ENCODE measurements at regions not wholly inside any gene's neighbourhood (a gene's known extent, or its start where the extent isn't known, plus 50 kb on each side); places are given as distances from the start of the nearest gene placed in this dataset.

DNA sequence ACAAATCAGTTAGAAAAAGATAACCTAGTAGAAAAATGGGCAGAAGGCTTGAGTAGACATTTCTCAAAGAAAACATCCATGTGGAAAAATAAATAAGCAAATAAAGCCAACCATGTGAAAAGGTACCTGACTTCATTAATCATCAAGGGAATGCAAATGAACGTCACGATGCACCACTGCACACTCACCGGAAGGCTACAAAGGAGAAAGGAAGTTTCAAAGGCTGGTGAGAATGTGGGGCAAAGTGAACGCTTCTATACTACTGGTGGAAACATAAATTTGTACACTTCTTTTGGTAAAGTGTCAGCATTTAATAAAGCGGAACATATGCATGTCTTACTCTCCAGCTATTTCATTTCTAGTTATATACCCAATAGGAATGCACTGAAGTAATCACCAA is 166.8 kb downstream of the CSNK2A3 start:
- Histone ChIP-seq H3K9ac (ENCODE audit: control insufficient read depth, insufficient read depth, low read length) (no peak overlapping the region), H4K20me1 (ENCODE audit: control insufficient read depth, insufficient read depth) (no peaks in the 10 kb centered on the region), H2AFZ (ENCODE audit: control insufficient read depth, low read depth, low read length) (no peak overlapping the region), H3K4me1 (ENCODE audit: control insufficient read depth, insufficient read depth, low read length) (no peaks in the 10 kb centered on the region; the same call in 1 of the 2 replicates), H3K27me3 (replicated peaks in 1 of 2; ENCODE audit: control insufficient read depth in 2 of 2, insufficient read depth in 2 of 2, low read length in 1 of 2) (no peaks in the 10 kb centered on the region), H3K9me3 (replicated peaks; ENCODE audit: control insufficient read depth, insufficient read depth, low read length) (no peaks in the 10 kb centered on the region; the same call in 2 of the 3 replicates), H3K36me3 (ENCODE audit: control insufficient read depth in 2 of 2, insufficient read depth in 2 of 2, low read length in 1 of 2) (no peaks in the 10 kb centered on the region), H3K79me2 (ENCODE audit: control insufficient read depth, insufficient read depth, low read length) (no peaks in the 10 kb centered on the region), H3K4me3 (no peak overlapping the region), H3K27ac (ENCODE audit: control insufficient read depth, insufficient read depth) (no peak overlapping the region), H3K4me2 (ENCODE audit: control insufficient read depth, insufficient read depth) (no peak overlapping the region)
- intact Hi-C loops (cut with micrococcal nuclease; ENCODE audit: unreplicated experiment) (no loop called here), in situ Hi-C loops (cut with MboI) (no loop called here)
- FAIRE-seq (peak; percentile 44), ATAC-seq (peak; percentile 63), DNase-seq (ENCODE audit: low read depth, low spot score) (peak; percentile 19)
- POLR2A ChIA-PET, result no interaction called here
- 2% methylated on average over 5 of the region's 5 CpGs for WGBS (ENCODE audit: insufficient coverage, insufficient replicate concordance, low lambda C conversion rate, missing lambda C conversion rate)
- SMC1A ChIA-PET (ENCODE audit: uncharacterized antibody, unreplicated experiment), result no interaction called here
- no TSS peak for BruUV-seq (replicated peaks)
- TF ChIP-seq, protein P1, sequence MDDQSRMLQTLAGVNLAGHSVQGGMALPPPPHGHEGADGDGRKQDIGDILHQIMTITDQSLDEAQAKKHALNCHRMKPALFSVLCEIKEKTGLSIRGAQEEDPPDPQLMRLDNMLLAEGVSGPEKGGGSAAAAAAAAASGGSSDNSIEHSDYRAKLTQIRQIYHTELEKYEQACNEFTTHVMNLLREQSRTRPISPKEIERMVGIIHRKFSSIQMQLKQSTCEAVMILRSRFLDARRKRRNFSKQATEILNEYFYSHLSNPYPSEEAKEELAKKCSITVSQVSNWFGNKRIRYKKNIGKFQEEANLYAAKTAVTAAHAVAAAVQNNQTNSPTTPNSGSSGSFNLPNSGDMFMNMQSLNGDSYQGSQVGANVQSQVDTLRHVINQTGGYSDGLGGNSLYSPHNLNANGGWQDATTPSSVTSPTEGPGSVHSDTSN (IDR thresholded peaks at IDR 0.05; ENCODE audit: insufficient replicate concordance, low read depth, low read length), result no peak
- no peak for TF ChIP-seq NFIC (IDR thresholded peaks at IDR 0.05; ENCODE audit: low read depth, low read length)
- CTCF ChIA-PET, result interaction anchor here (1.0 kb wide), 1 partner anchor 149 kb away, joined by 3 read pairs; no protein-coding TSS in a partner anchor
- RAD21 ChIA-PET (ENCODE audit: unreplicated experiment), result no interaction called here

- FAIRE-seq (no peak), DNase-seq (ENCODE audit: low read depth, low spot score) (no peak), ATAC-seq (no peak)
- RAD21 ChIA-PET (ENCODE audit: unreplicated experiment), result interaction anchor here (1.3 kb wide), 1 partner anchor 11 kb away, joined by 3 read pairs; no protein-coding TSS in a partner anchor
- Histone ChIP-seq H3K9ac (ENCODE audit: control insufficient read depth, insufficient read depth, low read length) (no peak overlapping the region), H3K36me3 (ENCODE audit: control insufficient read depth in 2 of 2, insufficient read depth in 2 of 2, low read length in 1 of 2) (no peaks in the 10 kb centered on the region), H3K4me3 (no peak overlapping the region), H2AFZ (ENCODE audit: control insufficient read depth, low read depth, low read length) (no peak overlapping the region), H3K4me2 (ENCODE audit: control insufficient read depth, insufficient read depth) (no peak overlapping the region), H4K20me1 (ENCODE audit: control insufficient read depth, insufficient read depth) (no peaks in the 10 kb centered on the region), H3K4me1 (ENCODE audit: control insufficient read depth, insufficient read depth, low read length) (no peaks in the 10 kb centered on the region; the same call in 1 of the 2 replicates), H3K9me3 (replicated peaks; ENCODE audit: control insufficient read depth, insufficient read depth, low read length) (no peaks in the 10 kb centered on the region; the same call in 2 of the 3 replicates), H3K79me2 (ENCODE audit: control insufficient read depth, insufficient read depth, low read length) (no peaks in the 10 kb centered on the region), H3K27ac (ENCODE audit: control insufficient read depth, insufficient read depth) (no peak overlapping the region), H3K27me3 (replicated peaks in 1 of 2; ENCODE audit: control insufficient read depth in 2 of 2, insufficient read depth in 2 of 2, low read length in 1 of 2) (no peaks in the 10 kb centered on the region)
- CTCF ChIA-PET, result no interaction called here
- SMC1A ChIA-PET (ENCODE audit: uncharacterized antibody, unreplicated experiment), result no interaction called here
- POLR2A ChIA-PET, result interaction anchor here (0.6 kb wide), 1 partner anchor 309 kb away, joined by 3 read pairs; no protein-coding TSS in a partner anchor
- TF ChIP-seq BCL3 (IDR thresholded peaks at IDR 0.05; ENCODE audit: borderline replicate concordance, insufficient read depth, low read depth, low read length, poor library complexity, severe bottlenecking), result no peak
- TF ChIP-seq, protein P2, sequence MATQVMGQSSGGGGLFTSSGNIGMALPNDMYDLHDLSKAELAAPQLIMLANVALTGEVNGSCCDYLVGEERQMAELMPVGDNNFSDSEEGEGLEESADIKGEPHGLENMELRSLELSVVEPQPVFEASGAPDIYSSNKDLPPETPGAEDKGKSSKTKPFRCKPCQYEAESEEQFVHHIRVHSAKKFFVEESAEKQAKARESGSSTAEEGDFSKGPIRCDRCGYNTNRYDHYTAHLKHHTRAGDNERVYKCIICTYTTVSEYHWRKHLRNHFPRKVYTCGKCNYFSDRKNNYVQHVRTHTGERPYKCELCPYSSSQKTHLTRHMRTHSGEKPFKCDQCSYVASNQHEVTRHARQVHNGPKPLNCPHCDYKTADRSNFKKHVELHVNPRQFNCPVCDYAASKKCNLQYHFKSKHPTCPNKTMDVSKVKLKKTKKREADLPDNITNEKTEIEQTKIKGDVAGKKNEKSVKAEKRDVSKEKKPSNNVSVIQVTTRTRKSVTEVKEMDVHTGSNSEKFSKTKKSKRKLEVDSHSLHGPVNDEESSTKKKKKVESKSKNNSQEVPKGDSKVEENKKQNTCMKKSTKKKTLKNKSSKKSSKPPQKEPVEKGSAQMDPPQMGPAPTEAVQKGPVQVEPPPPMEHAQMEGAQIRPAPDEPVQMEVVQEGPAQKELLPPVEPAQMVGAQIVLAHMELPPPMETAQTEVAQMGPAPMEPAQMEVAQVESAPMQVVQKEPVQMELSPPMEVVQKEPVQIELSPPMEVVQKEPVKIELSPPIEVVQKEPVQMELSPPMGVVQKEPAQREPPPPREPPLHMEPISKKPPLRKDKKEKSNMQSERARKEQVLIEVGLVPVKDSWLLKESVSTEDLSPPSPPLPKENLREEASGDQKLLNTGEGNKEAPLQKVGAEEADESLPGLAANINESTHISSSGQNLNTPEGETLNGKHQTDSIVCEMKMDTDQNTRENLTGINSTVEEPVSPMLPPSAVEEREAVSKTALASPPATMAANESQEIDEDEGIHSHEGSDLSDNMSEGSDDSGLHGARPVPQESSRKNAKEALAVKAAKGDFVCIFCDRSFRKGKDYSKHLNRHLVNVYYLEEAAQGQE (IDR thresholded peaks at IDR 0.05; ENCODE audit: low read depth, low read length), result no peak
- WGBS (ENCODE audit: insufficient coverage, insufficient replicate concordance, low lambda C conversion rate, missing lambda C conversion rate), result 85% methylated on average over 14 of the region's 14 CpGs
- BruUV-seq (replicated peaks), result no TSS peak
- in situ Hi-C loops (cut with MboI) (no loop called here), intact Hi-C loops (cut with micrococcal nuclease; ENCODE audit: unreplicated experiment) (no loop called here)
Observed at GRCh38 chr11:11182261-11182660, 170.8 kb downstream of the CSNK2A3 start.
